Activated CD4-positive, CD25-positive, alpha-beta regulatory T cell treated with anti-CD3 and anti-CD28 coated beads, Interleukin-2, amount 50 U/mL, for 72 hours (primary cell): ENCODE measurements at regions not wholly inside any gene's neighbourhood (a gene's known extent, or its start where the extent isn't known, plus 50 kb on each side); places are given as distances from the start of the nearest gene placed in this dataset.

Experiments used
- DNase-seq: peaks from one replicate; pipeline ENCODE4 v3.0.0; 2021

DNA sequence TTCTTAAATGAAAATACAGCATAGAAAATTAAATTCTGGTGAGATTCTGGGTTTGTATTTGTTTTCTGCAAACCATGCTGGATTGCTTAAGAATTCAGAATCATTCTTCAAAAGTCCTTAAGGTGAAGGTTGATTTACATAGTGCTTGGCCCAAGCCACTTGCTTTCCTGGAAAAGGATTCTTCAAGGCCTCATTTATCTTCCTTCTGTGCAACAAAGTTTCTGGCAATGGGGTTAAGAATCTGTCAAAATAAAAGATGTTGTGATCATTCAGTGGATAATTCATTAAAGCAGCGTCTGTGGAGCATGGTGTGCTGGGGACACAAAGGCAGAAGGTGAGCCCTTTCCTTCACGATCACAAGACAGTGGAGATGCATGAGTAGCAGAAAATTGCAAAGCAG lies 351.9 kb downstream of the GALR1 start:
- no peak for DNase-seq

DNA sequence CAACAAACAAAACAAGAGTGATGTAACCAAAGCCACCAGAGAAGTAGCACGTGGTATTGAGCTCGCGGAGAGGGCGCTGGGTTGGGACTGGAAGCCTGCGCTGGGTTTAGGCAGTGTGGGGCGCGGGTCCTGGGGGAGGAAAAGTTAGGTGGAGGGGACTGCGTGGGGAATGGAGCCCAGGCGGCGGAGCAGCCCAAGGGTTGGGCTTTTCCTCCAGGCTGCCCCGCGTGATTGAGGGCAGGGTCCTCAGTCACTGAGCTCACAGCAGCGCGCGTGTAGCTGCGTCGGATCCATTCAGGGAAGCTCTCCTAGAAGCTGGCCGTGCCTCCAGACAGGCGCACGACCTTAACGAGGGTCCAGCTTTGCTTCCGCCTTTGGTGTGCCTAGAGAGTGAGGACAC lies 357.4 kb downstream of the GALR1 start:
- DNase-seq: no peak

DNA sequence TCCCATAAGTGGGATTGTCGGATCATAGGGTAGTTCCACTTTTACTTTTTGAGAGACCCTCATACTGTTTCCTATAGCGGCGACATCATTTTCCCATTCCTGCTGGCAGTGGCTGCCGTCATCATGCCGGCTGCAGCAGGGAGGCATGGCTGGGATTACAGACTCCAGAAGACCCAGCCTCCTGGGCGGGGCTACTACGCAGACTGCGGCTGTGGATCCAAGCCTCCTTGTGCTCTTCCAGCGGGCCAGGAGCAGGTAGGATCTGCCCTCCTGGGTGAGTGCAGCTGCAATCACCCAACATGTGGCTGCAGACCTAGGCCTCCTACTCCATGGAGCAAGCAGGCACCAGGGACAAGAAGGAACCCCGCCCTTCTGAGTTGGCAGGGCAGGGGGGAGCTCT lies 359.2 kb downstream of the GALR1 start:
- DNase-seq: no peak

DNA sequence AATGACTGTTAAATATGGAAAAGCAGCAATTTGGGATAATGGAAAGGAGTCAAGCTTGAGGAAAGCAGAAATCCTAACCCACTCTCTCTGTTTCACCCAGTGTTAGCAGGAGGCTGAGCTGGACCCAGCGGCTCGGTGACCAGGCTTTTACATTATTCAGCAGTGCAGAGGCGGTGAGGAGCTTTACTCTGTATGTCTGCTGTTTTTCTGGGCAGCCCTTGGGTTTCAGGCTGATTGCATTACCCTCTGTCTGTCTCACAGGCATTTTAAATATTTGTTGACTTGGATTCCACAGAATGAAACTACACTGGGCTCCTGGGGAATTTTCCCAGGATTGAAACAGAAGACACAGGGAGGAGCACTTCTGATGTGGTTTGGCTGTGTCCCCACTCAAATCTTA lies 368.0 kb downstream of the GALR1 start:
- DNase-seq: no peak

DNA sequence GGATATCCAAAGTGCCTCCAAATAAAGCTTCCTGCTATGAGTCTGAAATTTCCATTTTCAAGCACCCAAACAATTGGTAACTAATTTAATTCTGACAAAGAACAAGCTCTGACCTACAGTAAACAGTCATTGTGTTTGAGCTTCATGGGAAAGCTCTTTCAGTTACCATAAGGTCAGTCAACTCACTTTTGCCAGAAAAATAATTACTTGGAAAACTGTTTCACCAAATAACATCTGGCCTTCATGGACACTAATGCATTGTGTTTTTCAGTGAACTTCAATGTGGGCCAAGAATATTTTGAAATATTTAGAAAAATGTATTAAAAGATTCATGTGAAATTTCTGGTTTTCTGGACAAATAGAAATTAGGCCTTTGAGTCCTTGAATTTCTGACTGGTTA lies 369.9 kb downstream of the GALR1 start:
- no peak for DNase-seq

DNA sequence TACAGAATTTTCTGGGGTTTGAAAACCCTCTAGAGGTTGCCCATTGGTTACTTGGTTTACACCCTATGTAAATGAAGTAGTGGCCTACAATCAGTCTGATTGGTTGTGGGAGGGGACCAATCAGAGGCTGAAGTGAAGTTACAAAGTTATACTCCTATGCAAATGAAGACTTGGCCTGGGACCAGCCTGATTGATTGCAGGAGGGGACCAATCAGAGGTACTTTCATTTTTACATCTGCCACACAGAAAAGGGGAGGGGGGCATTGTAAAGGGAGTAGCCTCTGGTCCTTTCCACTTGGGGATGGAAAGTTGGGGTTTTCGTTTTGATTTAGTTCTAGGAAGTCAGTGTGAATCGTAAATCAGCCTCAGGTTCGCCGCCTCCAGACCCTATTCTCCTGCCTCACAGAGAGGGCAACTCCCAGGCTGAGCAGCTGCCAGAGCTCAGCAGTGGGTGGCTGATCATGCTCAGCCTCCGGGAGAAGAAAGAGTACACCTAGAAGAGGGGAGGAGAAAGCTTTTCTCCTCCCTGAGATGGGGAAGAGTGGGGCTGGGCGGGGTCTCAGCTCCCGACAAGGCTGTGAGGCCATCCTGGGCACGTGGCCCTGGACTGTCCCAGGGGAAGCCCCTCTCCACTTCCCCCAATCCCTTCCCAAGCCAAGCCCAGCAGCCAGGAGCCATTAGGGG lies 372.5 kb downstream of the GALR1 start:
- no peak for DNase-seq

DNA sequence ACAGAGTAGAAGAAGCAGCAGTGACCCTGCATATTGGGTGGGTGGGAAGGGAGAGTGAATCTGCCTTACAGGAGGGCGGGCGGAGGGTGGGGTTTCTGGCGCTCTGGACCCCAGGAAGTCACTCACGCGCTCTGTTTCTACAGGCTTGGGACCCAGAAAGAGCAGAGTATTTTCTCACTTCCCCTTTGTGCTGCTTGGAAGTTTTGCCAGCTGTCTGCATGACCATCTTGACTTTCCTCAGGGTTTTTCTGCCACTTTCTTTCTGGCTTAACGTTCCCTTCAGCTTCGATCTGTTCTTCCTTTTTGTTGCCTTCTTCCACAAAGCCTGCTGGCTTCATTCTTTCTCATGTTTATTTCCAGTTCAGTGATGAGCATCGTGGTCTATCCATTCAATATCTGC lies 383.1 kb downstream of the GALR1 start:
- no peak for DNase-seq

DNA sequence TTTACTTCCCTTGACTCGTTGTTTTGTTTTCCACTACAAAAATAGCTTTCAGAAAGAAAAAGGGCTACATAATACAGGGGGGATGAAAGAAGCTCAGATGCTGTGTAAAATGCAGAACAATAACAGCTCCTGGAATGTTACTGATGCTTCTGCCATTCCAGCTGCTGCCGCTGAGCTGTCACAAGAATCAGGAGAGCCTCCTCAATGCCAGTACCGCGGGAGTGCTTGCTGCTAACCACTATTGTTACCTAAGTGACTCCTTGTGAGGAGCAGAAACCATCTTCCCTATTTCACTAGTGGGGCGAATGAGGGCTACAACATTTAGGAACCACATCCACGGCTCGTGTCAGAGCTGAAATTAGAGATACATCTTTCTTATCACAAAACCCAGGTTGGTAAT lies 384.8 kb downstream of the GALR1 start:
- no peak for DNase-seq

DNA sequence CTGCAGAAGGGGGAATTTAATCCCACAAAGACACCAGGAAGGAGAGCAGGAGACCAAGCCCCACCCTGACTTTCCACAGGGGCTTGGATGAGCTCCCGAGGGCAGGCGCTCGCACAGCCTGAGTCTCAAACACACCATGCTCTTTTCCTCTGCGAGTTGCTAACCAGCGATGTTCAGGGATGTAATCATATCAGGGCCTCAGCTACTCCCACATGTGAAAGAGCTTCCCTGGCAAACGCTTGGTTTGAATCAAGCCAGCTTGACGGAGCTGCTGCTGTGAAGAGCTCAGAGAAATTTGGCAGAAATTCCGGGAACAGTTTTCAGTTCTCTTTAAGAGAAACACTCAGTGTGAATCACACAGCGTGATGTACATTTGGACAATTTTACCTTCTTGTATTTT lies 385.8 kb downstream of the GALR1 start:
- no peak for DNase-seq

DNA sequence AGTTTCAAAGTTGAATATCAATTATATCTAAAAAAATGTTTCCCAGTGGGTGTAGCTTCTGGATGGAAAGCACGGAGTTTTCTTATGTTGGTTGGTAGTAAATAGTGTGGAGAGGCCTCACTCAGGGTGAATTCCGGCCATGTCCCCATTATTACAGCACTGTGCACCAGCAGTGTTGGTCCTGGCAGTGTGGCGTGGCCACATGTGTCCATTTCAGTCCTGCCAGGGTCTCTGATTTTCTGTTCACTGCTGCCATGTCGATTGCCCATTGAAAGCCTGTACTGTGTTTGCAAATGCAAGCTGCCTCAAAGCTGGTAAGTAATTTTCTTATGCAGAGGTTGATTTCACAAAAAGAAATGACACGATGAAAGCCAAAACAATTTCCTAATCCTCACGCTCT lies 386.2 kb downstream of the GALR1 start:
- no peak for DNase-seq

DNA sequence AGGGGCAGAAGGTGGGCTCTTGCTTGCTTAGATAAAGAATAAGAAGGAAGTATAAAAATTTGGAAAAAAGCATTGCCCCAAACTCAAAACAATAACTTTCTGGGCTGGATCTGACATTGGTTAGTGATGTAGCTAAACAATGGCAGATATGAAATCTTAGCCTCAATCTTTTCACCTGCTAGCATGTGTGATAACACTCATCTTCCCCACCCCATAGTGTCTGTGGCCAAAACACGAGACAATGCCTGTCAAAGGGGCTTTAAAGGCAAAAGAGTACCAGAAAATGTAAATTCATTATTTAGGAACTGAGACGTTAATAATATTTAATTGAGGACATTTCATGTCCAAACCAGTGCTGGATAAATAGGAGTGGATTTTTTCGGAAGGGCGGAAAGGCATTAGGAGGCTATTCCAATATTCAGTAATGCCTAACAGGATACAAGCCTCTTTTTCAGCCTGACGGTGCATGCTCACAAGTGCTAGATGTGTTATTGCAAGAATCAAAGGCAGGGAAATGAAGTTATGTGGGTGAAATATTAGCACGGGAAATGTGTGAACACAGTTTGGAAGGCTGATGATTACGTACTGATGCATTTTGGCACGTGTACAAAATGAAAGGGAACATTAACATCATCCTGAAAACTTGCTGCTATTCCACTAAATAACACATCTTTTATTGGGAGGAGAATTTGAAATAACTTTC lies 395.7 kb downstream of the GALR1 start:
- DNase-seq: no peak

DNA sequence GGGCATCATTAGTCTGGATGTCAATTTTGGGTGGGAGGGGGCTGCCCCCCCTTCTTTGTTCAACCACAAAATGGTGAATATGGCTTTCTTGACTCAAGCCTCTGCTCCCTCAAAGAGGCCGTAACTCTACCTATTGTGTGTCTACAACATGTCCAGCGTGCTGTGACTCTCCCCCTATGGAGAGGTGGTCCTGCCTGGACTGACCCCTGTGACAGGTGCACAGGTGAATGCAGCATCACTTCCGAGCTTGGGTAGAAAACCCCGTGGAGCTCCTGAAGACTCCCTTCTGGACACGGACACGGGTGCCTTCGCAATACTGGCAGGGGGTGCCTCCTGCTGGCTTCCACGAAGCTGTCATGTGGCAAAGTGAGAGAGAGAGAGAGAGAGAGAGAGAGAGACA lies 397.8 kb downstream of the GALR1 start:
- DNase-seq: no peak

DNA sequence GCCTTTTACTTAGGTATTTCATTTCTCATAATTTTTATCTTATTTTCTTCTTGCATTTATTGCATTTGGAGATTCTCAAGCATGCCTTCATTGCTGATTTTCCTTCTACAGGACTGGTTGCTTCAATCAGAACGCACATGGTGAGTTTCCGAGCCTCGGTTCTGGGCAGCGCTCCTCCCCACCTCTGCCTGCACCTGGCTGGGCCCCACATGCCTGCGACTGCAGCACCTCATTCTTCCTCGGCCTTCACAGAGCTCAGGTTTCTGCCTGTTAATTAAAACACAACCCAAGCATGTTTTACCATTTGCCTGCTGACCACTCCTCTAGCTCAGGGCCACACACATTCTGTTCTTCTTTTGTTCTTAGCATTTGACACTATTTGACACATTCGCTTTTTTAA lies 398.8 kb downstream of the GALR1 start:
- DNase-seq: no peak

DNA sequence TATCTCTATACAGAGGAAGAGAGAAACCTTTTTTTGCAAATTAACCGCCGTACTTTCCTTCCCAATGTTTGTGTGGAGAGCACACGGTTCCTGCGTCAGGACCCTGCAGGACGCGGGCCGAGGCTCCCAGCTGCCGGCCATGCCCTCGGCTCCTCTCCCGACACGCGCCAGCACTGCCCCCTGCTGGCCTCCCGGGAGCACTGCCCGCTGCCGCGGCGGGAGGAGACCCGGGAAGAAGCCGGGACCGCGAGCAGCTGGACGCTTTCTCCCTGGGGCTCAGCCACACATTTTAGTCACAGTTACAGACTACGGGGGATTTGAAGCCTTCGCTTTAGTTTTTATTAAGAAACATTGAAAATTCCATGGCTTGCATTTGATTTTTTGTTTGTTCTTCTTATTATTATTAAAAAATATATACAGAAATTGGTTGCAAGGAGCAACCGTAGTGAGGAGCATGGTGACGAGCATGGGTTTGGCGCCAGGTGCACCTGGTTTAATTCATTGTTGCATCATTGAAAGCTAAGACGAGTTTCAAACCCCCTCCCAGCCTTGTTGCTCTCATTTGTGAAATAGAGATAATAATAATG lies 401.2 kb downstream of the GALR1 start:
- DNase-seq: peak; percentile 65

DNA sequence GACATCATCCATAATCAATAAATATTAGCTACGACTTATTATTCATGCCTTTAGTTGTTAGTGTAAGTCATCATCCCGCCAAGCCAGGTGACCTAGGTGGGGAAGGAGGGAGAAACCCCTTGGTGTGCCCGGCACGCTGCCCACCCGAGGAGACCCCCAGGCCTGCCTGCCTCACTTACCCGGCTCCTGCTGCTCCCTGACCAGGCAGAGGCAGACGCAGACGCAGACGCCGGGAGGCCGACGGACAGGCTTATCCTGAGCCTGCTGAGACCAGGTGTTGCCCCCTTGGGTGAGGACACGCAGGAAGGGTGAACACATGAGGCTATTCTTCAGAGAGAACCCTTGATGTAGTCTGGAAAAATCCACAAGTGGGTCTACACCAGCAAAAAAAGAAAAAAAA lies 401.8 kb downstream of the GALR1 start:
- DNase-seq: no peak

DNA sequence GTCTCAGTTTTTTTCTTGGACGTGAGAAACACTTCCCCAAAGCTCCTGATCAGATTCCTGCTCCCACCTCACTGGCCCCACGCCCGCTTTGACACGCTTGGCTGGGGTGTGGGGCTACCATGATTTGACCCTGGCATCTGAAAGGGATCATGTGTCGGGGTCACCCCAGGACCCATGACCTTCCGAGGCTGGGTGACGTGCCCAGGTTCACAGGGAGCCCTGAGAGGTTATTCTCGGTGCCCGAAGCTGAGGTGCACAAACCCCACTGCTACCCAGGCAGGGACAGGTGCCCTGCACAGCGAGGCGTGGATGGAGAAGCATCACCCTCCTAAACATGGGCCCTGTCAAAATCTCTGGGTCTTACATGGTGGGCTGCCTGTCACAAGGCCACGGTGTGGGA lies 404.1 kb downstream of the GALR1 start:
- DNase-seq: no peak

DNA sequence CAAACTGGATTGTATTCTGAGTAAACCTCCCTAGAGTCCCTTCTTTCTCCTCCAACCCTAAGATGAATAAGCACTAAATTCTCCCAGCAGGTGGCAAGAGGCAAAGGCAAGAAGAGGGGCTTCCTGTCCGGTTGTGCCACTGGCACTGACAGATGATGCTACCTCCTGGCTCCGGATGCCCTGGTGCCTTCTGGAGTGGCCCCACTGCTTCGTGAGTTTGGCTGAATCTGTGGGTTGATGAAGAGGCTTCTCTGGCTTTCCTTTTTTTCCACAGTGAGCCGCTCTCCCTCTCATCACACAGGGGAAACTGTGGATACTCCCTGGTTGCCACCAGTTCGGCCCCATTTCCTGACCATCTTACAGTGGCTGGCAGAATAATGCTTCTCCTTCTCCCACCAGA lies 404.7 kb downstream of the GALR1 start:
- no peak for DNase-seq

DNA sequence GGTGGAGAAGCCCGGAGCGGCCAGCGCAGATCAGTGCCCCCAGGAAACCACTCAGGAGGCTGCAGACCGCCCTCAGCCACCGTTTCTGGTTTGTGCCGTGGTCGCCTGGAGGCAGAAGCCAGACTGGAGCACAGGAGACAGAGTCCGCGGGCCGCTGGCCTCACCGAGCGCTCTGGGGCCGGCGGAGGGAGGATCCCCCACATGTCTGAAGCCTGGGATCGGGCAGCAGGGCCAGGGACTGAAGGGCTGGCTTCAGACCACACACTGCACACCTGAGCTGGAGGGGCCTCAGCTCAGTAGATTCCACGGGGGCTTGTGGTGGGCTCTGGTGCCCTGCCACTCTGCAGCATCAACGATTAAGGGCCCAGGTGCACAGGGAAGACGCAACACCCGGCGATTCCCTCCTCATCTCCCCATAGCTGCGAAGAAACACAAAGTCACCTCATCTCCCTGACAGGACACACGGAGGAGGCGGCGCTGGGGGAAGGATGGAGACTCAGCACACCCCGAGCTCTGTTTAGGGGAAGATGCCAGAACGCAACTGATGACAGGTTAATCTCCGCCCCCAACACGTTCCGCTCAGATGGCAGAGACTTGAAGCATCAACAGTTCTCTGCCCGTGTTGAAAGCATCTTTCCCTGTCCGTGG lies 408.1 kb downstream of the GALR1 start:
- no peak for DNase-seq

DNA sequence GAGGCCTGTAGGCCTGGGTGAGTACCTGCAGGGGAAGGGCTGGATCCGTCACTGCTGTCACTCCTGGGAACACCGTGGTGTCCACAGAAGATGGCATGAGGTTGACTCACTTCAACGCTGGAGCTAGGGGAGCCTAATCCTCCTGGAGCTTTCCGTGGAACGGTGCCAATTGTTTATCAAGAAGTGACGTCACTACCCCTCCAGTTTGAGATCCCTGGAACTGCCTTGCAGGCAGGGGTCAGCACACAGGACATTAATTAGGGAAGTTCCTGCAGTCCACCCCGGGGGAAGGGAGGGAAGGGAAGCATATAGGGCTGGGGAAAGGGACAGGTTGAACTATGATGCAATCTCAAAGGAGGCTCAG lies 408.6 kb downstream of the GALR1 start:
- DNase-seq: no peak

DNA sequence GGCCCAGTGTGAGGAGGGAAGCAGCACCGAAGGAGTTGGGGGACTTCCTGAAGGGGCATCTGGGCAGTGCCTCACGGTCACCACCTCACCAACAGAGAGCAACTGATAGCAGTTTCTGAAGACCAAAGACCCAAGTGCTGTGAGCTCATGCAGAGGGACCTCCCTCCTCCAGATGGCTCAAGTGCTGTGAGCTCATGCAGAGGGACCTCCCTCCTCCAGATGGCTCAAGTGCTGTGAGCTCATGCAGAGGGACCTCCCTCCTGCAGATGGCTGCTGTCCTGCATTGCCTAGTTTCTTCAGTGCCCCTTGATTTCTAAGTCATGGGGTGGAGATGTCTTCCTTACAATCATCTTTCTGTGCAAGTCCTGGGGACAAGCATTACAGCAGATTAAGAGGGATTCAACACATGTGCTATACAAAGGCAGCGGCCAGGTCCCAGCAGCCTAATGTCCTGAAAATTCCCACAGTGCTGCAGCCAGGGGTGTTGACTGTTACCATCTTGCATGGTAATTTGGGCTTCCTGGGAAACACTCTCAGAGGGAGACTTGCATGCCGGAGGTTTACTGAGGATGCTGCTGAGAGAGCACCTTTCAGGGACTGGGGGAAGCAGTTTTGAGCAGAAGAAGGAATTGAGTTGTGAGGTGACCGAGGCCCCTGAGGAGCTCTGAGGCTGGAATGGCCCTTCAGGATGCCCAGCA lies 409.3 kb downstream of the GALR1 start:
- no peak for DNase-seq

DNA sequence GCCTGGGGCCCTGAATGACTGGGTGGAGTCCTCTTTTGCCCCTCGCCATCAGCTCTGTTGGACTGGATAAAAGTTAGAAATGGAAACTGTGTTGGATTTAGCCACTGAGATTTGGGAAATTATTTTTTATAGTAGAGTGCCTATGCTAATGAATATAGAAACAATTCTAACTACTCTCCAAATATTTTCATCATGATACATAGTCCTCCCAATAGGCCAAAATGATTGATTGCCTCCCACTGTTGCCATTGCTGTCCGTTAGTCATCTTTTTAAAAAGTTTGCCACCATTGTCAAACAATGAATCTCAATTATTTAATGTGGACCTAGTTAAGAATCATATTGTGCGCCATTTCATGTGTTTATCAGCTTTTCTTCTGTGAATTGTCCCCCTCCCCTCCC lies 417.0 kb downstream of the GALR1 start:
- no peak for DNase-seq

DNA sequence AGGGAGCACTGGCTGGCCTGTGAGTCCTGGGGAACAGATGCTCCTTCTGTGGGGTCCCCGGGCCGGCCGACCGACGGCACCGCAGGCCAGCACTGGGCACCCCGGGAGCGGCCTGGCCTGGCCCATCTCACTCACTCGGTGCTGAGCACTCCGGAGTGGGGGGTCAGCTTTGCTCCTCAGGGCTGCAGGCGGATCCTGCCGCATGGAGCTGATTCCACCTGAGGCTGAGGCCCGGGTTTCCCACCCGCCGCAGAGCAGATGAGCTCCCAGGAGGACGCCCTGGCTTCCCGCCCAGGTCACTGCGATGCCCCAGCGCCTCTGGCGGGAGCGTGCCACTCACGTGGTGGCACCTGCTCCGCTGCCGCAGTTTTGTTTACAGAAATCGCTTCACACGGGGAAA lies 418.6 kb downstream of the GALR1 start:
- DNase-seq: no peak

DNA sequence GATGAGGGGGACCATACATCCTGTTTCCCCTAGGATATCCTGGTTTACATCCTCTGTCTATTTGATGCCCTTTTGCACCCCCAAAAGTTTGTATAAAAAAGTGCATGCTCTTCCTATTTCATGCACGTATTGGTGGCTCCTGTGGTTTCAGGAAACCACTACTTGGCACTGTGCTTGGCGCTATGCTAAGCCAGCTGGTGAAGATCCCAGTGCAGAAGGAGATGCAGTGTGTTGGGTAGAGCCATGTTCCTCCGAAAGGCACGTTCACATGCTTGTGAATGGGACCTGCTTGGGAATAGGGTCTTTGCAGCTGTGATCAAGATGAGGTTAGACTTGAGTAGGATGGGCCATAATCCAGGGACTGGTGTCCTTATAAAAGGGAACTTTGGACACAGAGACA lies 419.7 kb downstream of the GALR1 start:
- no peak for DNase-seq
